A673 (cell line): ENCODE measurements at regions not wholly inside any gene's neighbourhood (a gene's known extent, or its start where the extent isn't known, plus 50 kb on each side); places are given as distances from the start of the nearest gene placed in this dataset.

ENCODE experiments used
- BruUV-seq: library from RNA; stranded (reverse); fragments of 400-500 nt; replicated peaks from 2 replicates; lab custom pipeline; 2021; lab: Mats Ljungman, UMichigan
- CTCF ChIA-PET: fragments of 300-600 bp; sonication (Branson Sonifier 250); formaldehyde crosslinking; loops from one replicate; lab custom pipeline; 2022; ENCODE audit warnings: antibody characterized with exemption; lab: Charles Lee
- POLR2A ChIA-PET: fragments of 300-600 bp; sonication (Branson Sonifier 250); formaldehyde crosslinking; loops from one replicate; lab custom pipeline; 2022; ENCODE audit warnings: antibody characterized with exemption; ENCODE audit not compliant: low non-redundant PET; lab: Charles Lee
- DNase-seq: peaks from one replicate; pipeline ENCODE4 v3.0.0-alpha.2; 2015; ENCODE audit warnings: low spot score
- H3K27ac ChIP-seq: fragments of 200-600 bp; sonication (generic); 2 replicates; pipeline ENCODE4 v1.5.1; 2016; ENCODE audit warnings: mixed run types, low read depth, mild to moderate bottlenecking, mixed read lengths, antibody characterized with exemption, low read length; ENCODE audit not compliant: poor library complexity, severe bottlenecking
- H3K27me3 ChIP-seq: fragments of 200-600 bp; sonication (generic); replicated peaks from 2 replicates; pipeline ENCODE4 v1.6.1; 2017; ENCODE audit warnings: mixed run types, low read depth, mild to moderate bottlenecking, mixed read lengths, antibody characterized with exemption, low read length; ENCODE audit not compliant: insufficient read depth, poor library complexity
- H3K36me3 ChIP-seq: fragments of 200-600 bp; sonication (generic); 2 replicates; pipeline ENCODE4 v1.6.1; 2016; ENCODE audit warnings: mixed run types, mild to moderate bottlenecking, mixed read lengths, antibody characterized with exemption, low read length; ENCODE audit not compliant: insufficient read depth, poor library complexity, severe bottlenecking
- H3K4me1 ChIP-seq: fragments of 200-600 bp; sonication (generic); 2 replicates; pipeline ENCODE4 v1.6.1; 2017; ENCODE audit warnings: mixed run types, mild to moderate bottlenecking, mixed read lengths, antibody characterized with exemption, low read length; ENCODE audit not compliant: insufficient read depth, poor library complexity, severe bottlenecking
- H3K4me3 ChIP-seq: fragments of 200-600 bp; sonication (generic); 2 replicates; pipeline ENCODE4 v1.5.1; 2016; ENCODE audit warnings: low read depth, mixed run types, mild to moderate bottlenecking, mixed read lengths, low read length; ENCODE audit not compliant: poor library complexity, severe bottlenecking
- H3K9me3 ChIP-seq: fragments of 200-600 bp; sonication (generic); 2 replicates; pipeline ENCODE4 v1.6.1; 2016; ENCODE audit warnings: mixed run types, low read depth, mild to moderate bottlenecking, mixed read lengths, antibody characterized with exemption, low read length; ENCODE audit not compliant: poor library complexity, severe bottlenecking
- CTCF ChIP-seq: fragments of 300-800, 200-600 bp; sonication (generic); conservative IDR thresholded peaks from 2 replicates; pipeline ENCODE4 v1.5.1; 2017; ENCODE audit warnings: low read depth, mild to moderate bottlenecking, antibody characterized with exemption, low read length, moderate library complexity, mixed read lengths
- EZH2 ChIP-seq: fragments of 200-600 bp; sonication (generic); IDR thresholded peaks from 2 replicates; pipeline ENCODE4 v1.6.1; 2017; ENCODE audit warnings: borderline replicate concordance, low read depth, mild to moderate bottlenecking, mixed read lengths, antibody characterized with exemption, low read length; ENCODE audit not compliant: poor library complexity, severe bottlenecking
- intact Hi-C: fragments of 100-400 bp; cut with micrococcal nuclease; formaldehyde crosslinking; loops from one replicate; pipeline ENCODE4 v1.10.0; 2022; ENCODE audit not compliant: unreplicated experiment

- Histone ChIP-seq H3K27me3 (no peaks in the 10 kb centered on the region), H3K9me3 (no peaks in the 10 kb centered on the region), H3K27ac (no peak overlapping the region), H3K4me3 (no peak overlapping the region), H3K36me3 (no peaks in the 10 kb centered on the region), H3K4me1 (no peaks in the 10 kb centered on the region)
- ChIA-PET CTCF (no interaction called here), POLR2A (no interaction called here)
- intact Hi-C loops, result no loop called here
- DNase-seq, result no peak
- TF ChIP-seq EZH2, result no peak
- no TSS peak for BruUV-seq
Observed at GRCh38 chr1:189819751-189820150, 657.9 kb downstream of the BRINP3 start.

DNA sequence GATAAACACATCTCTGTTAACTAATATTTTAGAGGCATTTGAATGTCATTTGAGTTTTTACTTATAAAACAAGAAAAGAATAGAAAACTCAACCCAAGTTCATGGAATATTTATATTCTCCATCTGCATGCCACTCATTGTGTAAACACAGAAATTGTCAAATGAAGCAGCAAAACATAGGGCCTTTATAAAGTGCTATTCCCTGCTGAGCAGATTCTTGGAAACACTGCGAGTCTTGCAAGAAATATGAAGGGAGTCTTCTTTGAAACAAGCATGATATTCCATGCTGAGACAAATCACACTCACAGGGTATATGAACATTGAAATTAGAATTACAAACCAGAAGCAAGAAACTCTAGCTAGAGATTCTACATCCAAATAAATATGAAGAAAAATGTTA is 655.8 kb downstream of the BRINP3 start:
- Histone ChIP-seq H3K4me1 (no peaks in the 10 kb centered on the region), H3K27me3 (no peaks in the 10 kb centered on the region), H3K36me3 (no peaks in the 10 kb centered on the region), H3K27ac (no peak overlapping the region), H3K9me3 (no peaks in the 10 kb centered on the region), H3K4me3 (no peak overlapping the region)
- intact Hi-C loops, result no loop called here
- BruUV-seq, result no TSS peak
- TF ChIP-seq EZH2 (no peak), CTCF (no peak)
- ChIA-PET CTCF (no interaction called here), POLR2A (no interaction called here)
- no peak for DNase-seq

GRCh38 chr1:189834813-189835212 is 642.9 kb downstream of the BRINP3 start:
- Histone ChIP-seq H3K4me1 (no peaks in the 10 kb centered on the region), H3K9me3 (no peaks in the 10 kb centered on the region), H3K27ac (no peak overlapping the region), H3K36me3 (no peaks in the 10 kb centered on the region), H3K4me3 (no peak overlapping the region), H3K27me3 (no peaks in the 10 kb centered on the region)
- intact Hi-C loops, result no loop called here
- no TSS peak for BruUV-seq
- CTCF ChIA-PET, result no interaction called here
- DNase-seq, result no peak
- POLR2A ChIA-PET, result no interaction called here
- no peak for TF ChIP-seq CTCF
- TF ChIP-seq EZH2, result no peak

- CTCF ChIA-PET, result no interaction called here
- Histone ChIP-seq H3K4me3 (no peak overlapping the region), H3K27me3 (no peaks in the 10 kb centered on the region), H3K36me3 (no peaks in the 10 kb centered on the region), H3K4me1 (no peaks in the 10 kb centered on the region), H3K27ac (no peak overlapping the region), H3K9me3 (no peaks in the 10 kb centered on the region)
- TF ChIP-seq EZH2 (no peak), CTCF (no peak)
- POLR2A ChIA-PET, result no interaction called here
- no peak for DNase-seq
- BruUV-seq, result no TSS peak
- intact Hi-C loops, result no loop called here
Observed at GRCh38 chr1:189847613-189848012, 630.1 kb downstream of the BRINP3 start.
